HEK293 (cell line): ENCODE measurements at regions not wholly inside any gene's neighbourhood (a gene's known extent, or its start where the extent isn't known, plus 50 kb on each side); places are given as distances from the start of the nearest gene placed in this dataset.

Experiments used
- CTCF ChIA-PET: fragments of 350-600 bp; formaldehyde crosslinking; extraction: SDS; loops from one replicate; lab custom pipeline; 2021; ENCODE audit warnings: antibody characterized with exemption; lab: Yijun Ruan, JAX
- POLR2A ChIA-PET: fragments of 300-600 bp; formaldehyde crosslinking; extraction: SDS; loops from one replicate; lab custom pipeline; 2020; ENCODE audit warnings: antibody characterized with exemption, inconsistent platforms; lab: Yijun Ruan, JAX
- H3K27ac ChIP-seq: fragments of 200-500 bp; sonication (Bioruptor generic); 2 replicates; pipeline ENCODE4 v1.5.1; 2014; ENCODE audit warnings: low read depth, low read length, control low read depth, inconsistent platforms; ENCODE audit errors: extremely low read depth
- H3K36me3 ChIP-seq, 2 experiments: fragments of 200-500 bp in 1 of 2; sonication (Bioruptor generic) in 1 of 2; 1 replicate in 1 of 2; 2 replicates in 1 of 2; pipeline ENCODE4 v1.5.1; 2014 to 2017; ENCODE audit warnings: inconsistent platforms in 2 of 2, low read length in 2 of 2; ENCODE audit not compliant: control insufficient read depth in 2 of 2, insufficient read depth in 1 of 2
- H3K4me1 ChIP-seq: fragments of 200-500 bp; sonication (Bioruptor generic); 2 replicates; pipeline ENCODE4 v1.5.1; 2014; ENCODE audit warnings: mild to moderate bottlenecking, low read length, inconsistent platforms; ENCODE audit not compliant: control insufficient read depth, insufficient read depth
- H3K4me3 ChIP-seq: 2 replicates; pipeline ENCODE4 v1.5.1; 2011; ENCODE audit warnings: low read depth, mild to moderate bottlenecking, control low read depth, low read length, moderate library complexity
- H3K9me3 ChIP-seq: fragments of 200-500 bp; sonication (Bioruptor generic); 2 replicates; pipeline ENCODE4 v1.5.1; 2014; ENCODE audit warnings: low read depth, low read length, inconsistent platforms; ENCODE audit not compliant: control insufficient read depth, insufficient read depth
- EGR2 ChIP-seq: fragments of 450-650 bp; formaldehyde crosslinking; IDR thresholded peaks from 2 replicates; pipeline ENCODE4 v1.5.1; 2016; ENCODE audit warnings: low read depth, missing biosample characterization, missing genetic modification characterization
- FEZF1 ChIP-seq: fragments of 450-650 bp; formaldehyde crosslinking; IDR thresholded peaks from 2 replicates; pipeline ENCODE4 v1.5.1; 2016; ENCODE audit warnings: missing biosample characterization, missing genetic modification characterization
- KLF8 ChIP-seq: fragments of 450-650 bp; formaldehyde crosslinking; IDR thresholded peaks from 2 replicates; pipeline ENCODE4 v1.5.1; 2016; ENCODE audit warnings: missing biosample characterization, missing genetic modification characterization
- SETDB1 ChIP-seq: IDR thresholded peaks from one replicate; pipeline ENCODE4 v1.6.1; 2017; ENCODE audit warnings: mild to moderate bottlenecking, low read length, moderate library complexity, mixed read lengths; ENCODE audit not compliant: insufficient read length
- ZBTB11 ChIP-seq: fragments of 450-650 bp; formaldehyde crosslinking; conservative IDR thresholded peaks from 2 replicates; pipeline ENCODE4 v1.5.1; 2016; ENCODE audit warnings: low read depth, missing biosample characterization, missing genetic modification characterization
- ZBTB8A ChIP-seq: fragments of 450-650 bp; formaldehyde crosslinking; IDR thresholded peaks from 2 replicates; pipeline ENCODE4 v1.5.1; 2016; ENCODE audit warnings: missing biosample characterization, missing genetic modification characterization
- ZFHX2 ChIP-seq: fragments of 450-650 bp; formaldehyde crosslinking; conservative IDR thresholded peaks from 2 replicates; pipeline ENCODE4 v1.5.1; 2016; ENCODE audit warnings: missing biosample characterization, missing genetic modification characterization
- ZIC2 ChIP-seq: fragments of 450-650 bp; formaldehyde crosslinking; IDR thresholded peaks from 2 replicates; pipeline ENCODE4 v1.5.1; 2016; ENCODE audit warnings: missing biosample characterization, missing genetic modification characterization
- ZNF10 ChIP-seq: fragments of 450-650 bp; formaldehyde crosslinking; IDR thresholded peaks from 2 replicates; pipeline ENCODE4 v1.5.1; 2017; ENCODE audit warnings: missing biosample characterization, missing genetic modification characterization
- ZNF501 ChIP-seq: fragments of 450-650 bp; formaldehyde crosslinking; IDR thresholded peaks from 2 replicates; pipeline ENCODE4 v1.5.1; 2016; ENCODE audit warnings: missing biosample characterization, missing genetic modification characterization
- ZNF701 ChIP-seq: fragments of 450-650 bp; formaldehyde crosslinking; IDR thresholded peaks from 2 replicates; pipeline ENCODE4 v1.5.1; 2016; ENCODE audit warnings: missing biosample characterization, missing genetic modification characterization

GRCh38 chr17:27224526-27225315 is 69.2 kb upstream of the WSB1 start:
- no peaks in the 10 kb centered on the region for H3K9me3 ChIP-seq
- H3K27ac ChIP-seq = no peak overlapping the region
- TF ChIP-seq FEZF1 (no peak), ZBTB11 (tag by site-specific recombination) (no peak), SETDB1 (peak; percentile 53), ZNF10 (peak; percentile 77)
- no peaks in the 10 kb centered on the region for H3K4me1 ChIP-seq
- no peaks in the 10 kb centered on the region for H3K36me3 ChIP-seq
- ChIA-PET CTCF (interaction anchor here (0.6 to 4.1 kb wide), 3 partner anchors 10 to 250 kb away, joined by 3 to 32 read pairs (median 5); no protein-coding TSS in a partner anchor), POLR2A (no interaction called here)
- H3K4me3 ChIP-seq = no peak overlapping the region

DNA sequence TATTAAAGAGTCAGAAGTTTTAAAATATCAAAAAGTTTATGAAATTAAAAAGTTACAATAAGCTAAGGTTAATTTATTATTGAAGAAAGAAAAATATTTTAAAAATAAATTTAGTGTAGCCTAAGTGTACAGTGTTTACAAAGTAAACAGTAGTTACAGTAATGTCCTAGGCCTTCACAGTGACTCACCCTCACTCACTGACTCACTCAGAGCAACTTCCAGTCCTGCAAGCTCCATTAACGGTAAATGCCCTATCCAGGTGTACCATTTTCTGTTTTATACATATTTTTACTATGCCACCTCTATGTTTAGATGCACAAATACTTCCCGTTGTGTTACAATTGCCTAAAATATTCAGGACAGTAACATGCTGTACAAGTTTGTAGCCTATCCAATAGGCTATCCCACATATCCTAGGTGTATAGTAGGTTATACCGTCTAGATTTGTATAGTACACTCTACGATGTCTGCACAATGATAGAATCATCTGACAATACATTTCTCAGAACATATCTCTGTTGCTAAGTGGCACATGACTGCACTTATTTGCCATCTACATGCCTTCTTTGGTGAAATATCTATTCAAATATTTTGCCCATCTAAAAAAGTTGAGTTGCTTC is 67.2 kb upstream of the WSB1 start:
- no peak for TF ChIP-seq ZNF701
- no peak for TF ChIP-seq ZIC2
- POLR2A ChIA-PET = no interaction called here
- CTCF ChIA-PET = interaction anchor here (0.7 to 4.1 kb wide), 7 partner anchors 8 to 374 kb away, joined by 3 to 32 read pairs (median 4); no protein-coding TSS in a partner anchor
- Histone ChIP-seq H3K36me3 (no peaks in the 10 kb centered on the region), H3K4me3 (no peak overlapping the region), H3K27ac (no peak overlapping the region), H3K9me3 (no peaks in the 10 kb centered on the region), H3K4me1 (no peaks in the 10 kb centered on the region)

DNA sequence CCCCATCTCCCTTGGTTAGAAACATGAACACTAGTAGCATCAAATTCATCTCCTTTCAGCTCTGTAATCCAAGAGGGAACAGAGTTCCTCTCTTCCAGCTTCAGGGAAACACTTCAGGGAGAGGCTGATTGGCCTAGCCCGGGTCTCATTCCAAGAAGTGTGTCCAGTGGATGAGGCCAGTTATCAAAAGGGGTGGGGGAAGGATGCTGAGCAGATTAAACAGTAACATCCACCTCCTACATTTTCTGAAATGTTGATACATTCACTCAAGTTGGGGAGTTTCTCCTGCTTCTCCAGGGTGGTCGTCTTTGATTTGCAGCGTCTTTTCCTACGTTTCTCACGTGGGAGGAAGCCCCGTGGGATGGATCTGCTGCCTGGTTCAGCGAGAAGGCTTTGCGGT is 62.9 kb upstream of the WSB1 start:
- POLR2A ChIA-PET = no interaction called here
- H3K4me1 ChIP-seq = no peaks in the 10 kb centered on the region
- no peak overlapping the region for H3K4me3 ChIP-seq
- TF ChIP-seq ZFHX2 (tag by site-specific recombination) = peak; percentile 42
- peak; percentile 20; the same call in 1 of the 2 replicates for TF ChIP-seq EGR2 (tag by site-specific recombination)
- TF ChIP-seq KLF8 (tag by site-specific recombination) = no peak
- TF ChIP-seq ZBTB8A (tag by site-specific recombination) = no peak
- H3K36me3 ChIP-seq = no peaks in the 10 kb centered on the region
- H3K9me3 ChIP-seq = no peaks in the 10 kb centered on the region
- CTCF ChIA-PET = interaction anchor here (0.5 kb wide), 1 partner anchor 11 kb away, joined by 4 read pairs; no protein-coding TSS in a partner anchor
- no peak overlapping the region for H3K27ac ChIP-seq

DNA sequence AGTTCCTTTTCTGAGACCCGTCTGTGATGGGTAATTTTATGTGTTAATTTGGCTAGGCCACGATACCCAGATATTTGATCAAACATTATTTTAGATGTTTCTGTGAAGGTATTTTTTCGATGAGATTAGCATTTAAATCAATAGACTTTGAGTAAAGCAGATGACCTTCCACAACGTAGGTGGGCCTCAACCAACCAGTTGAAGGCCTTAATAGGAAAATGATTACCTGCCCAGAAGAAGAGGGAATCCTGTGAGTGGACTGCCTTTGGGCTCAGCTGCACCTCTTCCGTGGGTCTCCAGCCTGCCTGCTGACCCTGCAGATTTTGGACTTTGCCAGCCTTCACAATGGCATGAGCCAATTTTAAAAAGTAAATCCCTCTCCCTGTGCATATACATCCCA is 61.6 kb upstream of the WSB1 start:
- Histone ChIP-seq H3K27ac (no peak overlapping the region), H3K9me3 (no peaks in the 10 kb centered on the region), H3K4me1 (no peaks in the 10 kb centered on the region), H3K4me3 (no peak overlapping the region), H3K36me3 (no peaks in the 10 kb centered on the region)
- ChIA-PET CTCF (interaction anchor here (1.2 kb wide), 1 partner anchor 418 kb away, joined by 3 read pairs; no protein-coding TSS in a partner anchor), POLR2A (no interaction called here)
- TF ChIP-seq ZNF501 (tag by site-specific recombination) (no peak), ZNF10 (peak; percentile 81)
